ENCODE measurements at regions not wholly inside any gene's neighbourhood (a gene's known extent, or its start where the extent isn't known, plus 50 kb on each side); places are given as distances from the start of the nearest gene placed in this dataset.

DNA sequence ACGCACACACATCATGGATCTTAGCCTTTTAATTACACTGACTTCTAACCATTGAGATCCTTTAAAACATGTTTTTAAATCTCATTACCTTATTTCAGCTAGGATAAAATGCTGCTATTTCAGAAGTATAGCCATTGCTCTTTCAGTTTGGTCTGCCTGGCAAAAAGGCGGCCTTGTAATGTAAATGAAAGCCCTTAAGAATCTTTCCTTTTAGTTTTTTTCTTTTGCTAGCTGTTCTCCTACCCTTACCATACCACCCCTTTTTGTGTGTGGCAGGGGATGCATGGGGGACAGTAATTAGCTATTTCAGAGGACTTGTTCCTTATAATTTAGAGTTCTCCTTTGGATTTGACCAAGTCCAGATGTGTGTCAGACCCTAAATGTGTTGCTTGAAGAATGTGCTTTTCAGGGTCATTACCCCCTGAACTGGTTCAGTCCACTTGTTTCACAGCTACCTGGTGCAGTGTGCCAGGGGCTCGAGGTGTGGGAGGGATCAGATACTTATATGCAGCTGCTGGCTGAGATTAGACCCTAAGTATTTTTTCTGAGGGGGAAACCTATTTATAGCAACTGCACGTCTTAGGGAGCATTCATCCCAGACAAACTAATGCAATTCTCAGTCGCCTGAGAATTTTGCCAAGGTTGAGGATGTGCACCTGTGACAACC is 986.8 kb downstream of the NLGN4Y start:
- no peak for DNase-seq

DNA sequence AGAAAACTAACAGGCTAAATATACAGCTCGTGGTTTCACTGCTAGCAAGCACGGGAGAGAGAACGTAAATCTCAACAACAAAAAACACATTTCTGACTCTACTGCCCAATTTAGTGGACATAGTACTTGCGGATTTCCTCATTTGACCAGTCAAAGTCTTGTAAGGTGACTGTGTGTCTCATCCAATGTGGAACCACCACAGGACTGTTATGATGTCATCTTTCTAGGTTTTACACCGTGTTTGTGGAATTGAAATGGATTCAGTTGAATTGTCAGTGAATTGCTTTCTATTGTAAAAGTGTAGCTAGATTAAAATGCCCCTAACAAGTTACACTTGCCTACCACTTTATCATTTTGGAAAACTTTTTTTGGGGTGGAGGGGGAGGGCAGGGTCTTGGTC is 1010.8 kb downstream of the NLGN4Y start:
- DNase-seq = no peak

DNA sequence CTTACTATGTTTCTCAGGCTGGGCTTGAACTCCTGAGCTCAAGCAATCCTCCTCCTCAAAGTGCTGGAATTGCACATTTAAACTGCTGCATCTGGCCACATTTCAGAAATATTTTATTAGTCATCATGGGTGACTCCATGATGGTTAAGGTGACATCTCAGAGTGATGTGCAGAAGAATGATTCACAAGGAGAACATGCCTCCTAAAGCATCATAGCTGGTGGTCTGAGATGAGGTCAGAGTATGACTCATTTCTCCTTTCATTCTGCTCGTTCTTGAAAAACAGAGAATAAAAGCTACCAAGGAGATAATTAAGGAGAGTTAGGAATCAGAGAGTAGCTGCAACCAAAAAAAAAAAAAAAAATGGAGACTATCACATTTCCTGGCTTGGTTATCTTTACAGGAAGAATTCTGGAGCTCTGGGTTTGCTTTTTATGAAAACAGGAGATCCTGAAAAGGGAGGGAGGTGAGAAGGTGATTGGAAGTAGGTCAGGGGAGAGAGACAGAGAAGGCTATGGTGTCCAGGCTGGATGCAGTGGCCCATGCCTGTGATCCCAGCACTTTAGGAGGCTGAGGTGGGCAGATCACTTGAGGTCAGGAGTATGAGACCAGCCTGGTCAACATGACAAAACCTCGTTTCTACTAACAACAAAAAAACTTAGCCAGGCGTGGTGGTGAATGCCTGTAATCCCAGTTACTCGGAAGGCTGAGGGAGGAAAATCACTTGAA is 1011.6 kb downstream of the NLGN4Y start:
- no peak for DNase-seq

DNA sequence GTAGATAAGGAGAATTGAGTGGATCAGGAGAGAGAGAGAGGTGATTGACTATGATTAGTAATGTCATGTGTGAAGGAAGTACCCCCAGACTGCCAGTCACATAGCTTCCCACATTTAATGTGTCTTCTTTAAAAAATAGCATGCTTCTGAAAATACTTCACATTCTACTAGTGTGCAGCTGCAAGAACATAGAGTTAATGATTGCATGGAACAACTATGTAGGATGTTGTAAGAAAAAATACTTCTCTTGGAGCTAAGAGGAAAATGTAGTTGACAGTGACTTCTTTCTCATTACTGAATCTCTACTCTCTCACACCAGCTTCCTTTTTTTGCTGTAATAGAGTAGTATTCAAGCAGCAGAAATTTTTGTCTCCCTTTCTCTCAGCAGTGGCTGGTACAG is 1016.2 kb downstream of the NLGN4Y start:
- DNase-seq = no peak

DNA sequence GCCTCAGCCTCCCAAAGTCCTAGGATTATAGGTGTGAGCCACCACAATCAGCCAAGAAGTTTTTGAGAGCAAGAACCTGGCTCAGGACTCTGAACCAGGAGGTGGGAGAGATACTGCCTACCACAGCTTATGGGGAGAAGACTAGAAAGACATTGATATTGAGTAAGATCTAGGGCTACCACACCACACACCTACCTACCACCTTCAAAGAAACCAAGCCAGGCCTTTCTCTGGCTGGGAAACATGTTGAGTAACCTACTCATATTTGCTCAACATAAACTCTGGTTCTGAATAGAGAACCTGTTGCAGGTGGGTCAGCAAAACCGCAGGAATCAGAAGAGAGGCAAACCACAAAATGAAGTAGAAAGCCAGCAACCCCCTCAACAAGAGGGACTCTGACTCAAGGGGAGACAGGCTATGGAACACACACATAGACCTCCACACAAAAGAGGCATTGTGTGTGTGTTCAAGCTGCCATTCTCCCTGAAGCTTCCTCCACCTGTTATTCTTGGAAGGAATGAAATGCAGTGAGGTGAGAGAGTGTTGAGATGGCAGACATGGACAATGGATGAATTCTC is 1021.9 kb downstream of the NLGN4Y start:
- no peak for DNase-seq

DNA sequence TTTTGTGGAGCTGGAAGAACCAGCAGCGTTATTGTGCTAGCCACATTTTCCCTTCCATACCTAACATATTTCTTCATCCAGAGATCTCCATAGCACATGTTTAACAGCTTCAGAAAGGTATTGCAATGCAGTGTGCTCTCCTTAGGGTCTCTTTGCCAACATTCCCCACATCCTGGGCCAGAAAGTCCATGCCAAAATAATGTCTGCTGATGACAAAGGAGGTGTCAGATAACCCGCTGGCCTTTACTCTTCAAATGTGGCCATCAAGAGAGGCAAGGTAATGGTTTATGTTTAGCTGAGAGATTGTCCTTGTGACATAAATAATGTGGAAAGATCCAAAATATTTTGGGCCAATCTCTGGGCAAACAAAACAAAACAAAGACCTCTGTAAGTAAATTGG is 1027.7 kb downstream of the NLGN4Y start:
- no peak for DNase-seq

DNA sequence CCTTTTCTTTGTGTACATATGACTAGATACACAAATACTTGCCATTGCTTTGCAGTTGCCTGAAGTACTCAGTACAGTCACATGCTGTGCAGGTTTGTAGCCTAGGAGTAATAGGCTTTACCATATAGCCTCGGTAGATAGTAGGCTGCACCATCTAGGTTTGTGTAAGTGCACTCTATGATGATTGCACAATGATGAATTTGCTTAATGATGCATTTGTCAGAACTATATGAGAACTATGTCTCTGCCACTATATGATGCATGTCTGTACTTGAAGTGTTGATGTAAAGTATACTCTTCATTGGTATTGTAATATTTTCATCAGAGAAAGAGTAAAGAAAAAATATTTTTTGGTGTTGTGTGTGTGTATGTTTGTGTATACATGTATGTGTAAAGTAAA is 1030.7 kb downstream of the NLGN4Y start:
- DNase-seq = no peak

DNA sequence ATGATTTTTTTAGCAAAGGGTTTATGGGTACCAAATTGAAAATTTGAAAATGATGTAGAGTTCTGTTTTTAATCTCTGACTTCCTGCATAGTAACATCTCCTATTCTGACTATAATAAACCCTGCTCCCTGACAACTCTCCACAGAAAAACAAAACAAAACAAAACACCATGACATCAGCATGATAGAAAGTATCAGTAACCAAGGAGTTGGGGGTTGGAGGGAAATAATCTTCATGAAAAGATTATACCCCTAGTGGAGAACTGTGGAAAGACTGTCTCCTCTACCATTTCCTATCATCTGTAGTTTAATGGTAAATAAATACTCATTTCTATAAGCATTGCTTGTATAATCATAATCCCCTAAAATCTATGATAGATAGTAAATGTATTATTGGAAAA is 1034.8 kb downstream of the NLGN4Y start:
- DNase-seq = no peak

DNA sequence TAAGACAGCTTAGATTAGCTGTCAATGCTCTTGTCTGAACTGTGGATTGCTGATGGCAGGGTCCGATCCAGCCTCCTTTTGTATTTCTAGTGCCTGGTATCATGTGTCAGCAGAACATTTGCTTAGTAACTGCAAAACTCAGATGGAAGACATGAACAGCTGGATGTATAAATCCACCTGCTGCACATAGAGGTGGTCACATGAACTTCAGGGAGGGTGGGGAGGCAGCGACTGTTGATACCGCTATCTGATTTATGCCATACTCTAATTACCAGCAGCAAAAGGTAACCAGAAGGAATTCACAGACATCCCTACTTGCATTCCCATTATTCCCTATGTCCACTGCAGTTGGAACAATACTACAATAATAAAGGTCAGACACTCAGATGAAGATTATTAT is 1036.5 kb downstream of the NLGN4Y start:
- no peak for DNase-seq

DNA sequence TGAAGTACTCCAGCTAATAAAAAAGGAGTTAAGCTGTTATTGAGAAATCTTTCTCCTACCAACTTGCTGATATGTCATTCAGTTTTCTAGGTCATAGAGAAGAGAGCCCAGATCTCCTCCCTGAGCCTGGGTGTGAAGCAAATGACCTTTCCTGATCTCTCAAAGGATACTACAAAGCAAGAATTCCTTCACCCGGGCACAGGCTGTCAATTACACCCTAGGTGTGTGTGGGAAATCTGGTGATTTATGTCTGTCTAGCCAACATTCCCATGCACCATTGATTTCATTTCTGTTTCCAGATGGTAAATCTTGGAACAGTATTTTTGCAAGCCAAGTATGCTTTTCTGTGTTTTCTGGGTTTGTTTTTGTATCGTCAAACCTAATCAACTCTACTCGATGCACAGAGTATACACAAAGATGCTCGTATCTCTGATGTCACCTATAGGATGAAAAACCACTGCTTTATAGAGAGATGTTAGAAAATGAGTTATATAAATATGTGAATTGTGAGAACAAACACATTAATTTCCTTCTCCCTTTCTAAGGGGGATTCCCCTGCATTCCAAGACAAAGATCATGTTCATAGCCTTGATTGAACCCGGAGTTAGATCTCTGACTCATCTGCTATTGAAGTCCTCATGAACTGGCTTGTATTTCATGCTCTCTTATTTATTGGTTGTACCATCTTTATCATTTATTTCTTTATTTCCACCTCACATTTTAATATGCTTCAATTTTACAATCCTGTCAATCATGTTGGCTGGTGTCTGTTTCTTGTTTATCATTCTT is 1037.4 kb downstream of the NLGN4Y start:
- DNase-seq = no peak

DNA sequence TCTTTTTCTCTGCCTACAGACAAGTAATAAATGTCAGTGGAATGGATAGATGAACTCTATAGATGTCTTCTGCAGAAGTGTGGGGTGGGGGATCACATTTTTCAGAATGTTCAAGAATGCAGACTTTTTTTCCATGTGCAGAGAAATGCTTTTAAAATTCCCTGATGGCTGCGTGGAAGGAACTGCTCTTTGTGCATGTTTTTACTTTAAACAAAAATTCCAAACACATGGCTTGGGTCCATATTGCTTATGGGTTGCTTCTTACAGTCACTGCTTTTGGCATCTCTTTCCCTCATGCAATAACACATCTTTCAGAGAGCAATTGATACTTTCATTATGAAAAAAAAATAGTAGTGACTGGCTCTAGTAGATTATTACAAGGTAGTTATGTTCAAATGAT is 1053.6 kb downstream of the NLGN4Y start:
- DNase-seq = no peak

DNA sequence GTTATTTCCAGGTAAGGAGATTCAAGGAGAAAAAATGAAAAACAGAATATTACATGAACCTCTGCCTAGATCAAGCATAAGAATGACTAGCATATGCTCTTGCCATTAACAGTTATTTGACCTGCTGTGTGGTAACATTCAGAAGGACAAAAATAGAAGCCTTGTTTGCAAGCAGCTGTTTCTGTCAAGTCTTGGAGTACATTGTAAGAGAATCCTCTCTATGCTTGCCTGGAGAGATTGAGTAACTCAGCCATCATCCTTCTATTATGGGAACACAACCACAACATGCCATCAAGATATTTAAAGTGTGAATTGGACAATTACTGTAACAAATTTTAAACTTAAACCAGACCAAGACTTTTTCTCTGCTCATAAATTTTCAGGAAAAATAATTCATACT is 1054.4 kb downstream of the NLGN4Y start:
- no peak for DNase-seq

DNA sequence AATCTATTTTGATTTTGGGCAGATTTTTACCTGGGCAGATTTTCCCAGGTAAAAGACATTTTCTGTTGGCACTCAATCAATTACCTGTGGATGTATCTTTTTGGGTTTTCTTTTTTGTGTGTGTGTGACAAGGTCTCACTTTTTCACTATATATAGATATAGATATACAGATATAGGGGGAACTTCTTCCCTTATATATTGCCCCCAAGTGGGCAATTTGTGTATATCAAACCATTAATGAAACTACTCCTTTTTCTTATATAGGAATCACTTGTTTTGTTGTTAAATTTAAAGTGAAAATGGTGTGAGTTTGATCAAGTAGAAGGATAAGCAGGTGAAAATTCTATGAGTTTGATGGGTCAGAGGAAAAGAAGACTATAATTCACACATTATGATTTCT is 1054.9 kb downstream of the NLGN4Y start:
- peak; percentile 2 for DNase-seq

DNA sequence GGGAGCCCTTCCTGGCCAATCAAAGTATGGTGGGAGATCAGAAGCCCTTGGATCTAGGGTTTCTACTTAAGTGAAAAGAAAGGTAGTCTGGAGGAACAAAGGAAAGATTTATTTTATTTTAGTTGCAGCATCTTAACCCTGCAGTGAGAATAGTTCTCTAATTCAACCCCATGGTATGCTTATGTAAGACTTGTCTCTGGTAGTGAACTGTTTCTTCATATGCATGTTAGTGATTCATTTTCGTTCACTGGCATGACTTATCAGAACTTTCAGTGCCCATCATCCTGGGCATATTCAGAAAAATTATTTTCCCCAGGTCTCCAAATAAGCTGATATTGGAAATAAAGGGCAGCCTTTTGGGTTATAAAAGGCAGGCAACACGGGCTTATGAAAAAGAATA is 1058.8 kb downstream of the NLGN4Y start:
- no peak for DNase-seq

DNA sequence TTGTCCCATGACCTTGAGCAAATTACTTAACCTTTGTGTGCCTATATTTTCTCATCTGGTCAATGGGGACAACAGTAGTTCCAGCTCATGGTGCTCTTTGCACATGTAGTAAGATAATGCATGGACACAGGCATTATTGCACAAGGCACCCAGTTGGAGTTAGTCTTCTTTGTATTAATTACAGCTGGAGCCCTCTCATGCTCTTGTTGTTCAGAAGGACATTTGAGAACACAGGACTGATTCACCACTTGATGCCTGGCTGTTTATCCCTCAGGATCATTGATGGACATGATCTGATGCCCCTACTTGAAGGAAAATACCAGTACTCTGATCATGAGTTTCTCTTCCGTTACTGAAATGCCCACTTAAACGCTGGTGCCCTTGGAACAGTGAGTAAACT is 1068.6 kb downstream of the NLGN4Y start:
- no peak for DNase-seq

DNA sequence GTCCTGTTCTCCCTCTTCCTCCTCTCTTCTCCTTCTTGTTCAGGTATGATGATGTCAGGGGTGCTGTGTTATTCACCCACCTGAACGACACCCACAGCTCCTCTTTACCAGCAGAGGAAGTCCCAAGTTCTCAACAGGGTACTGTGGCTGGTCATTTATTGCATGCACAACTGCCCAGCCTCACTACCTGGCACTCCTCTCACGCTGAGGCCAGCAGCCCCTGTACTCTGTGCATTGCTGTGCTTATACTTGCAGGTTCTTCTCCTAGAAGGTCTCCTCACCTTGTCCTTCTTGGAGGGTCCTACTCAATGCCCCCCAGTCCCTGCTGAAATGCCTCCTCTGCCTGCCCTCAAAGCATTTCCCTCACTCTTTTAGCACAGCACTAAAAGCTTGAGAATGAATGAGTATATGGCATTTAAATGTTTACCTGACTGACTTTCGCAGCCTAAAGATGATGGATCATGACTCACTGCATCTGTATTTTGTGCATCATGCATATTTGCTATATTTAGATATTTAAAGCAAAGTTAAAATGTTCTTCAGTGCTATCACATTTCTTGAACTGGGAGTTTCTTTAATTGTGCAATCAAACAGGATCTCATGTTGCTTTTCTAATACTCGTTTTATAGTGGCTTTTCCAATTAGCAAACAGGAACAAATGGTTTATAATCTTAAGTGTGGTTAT is 1069.3 kb downstream of the NLGN4Y start:
- no peak for DNase-seq

DNA sequence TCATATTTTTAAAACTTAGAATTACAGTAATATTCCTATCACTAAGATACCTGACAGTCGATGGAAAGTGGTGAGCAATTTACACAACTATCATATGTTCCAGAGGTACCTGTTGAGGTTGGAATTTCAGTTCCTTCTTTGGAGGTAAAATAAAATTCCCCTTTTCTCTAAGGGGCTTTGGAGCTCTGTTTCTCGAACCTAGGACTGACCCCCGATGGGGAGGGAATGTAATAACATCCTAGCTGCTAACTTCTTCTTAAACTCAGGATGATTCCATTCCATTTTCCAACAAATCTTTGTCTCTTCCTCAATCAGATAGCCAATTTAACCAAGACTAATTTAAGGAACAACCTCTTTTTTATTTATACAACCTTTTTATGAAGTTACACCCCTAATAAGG is 1069.8 kb downstream of the NLGN4Y start:
- no peak for DNase-seq

DNA sequence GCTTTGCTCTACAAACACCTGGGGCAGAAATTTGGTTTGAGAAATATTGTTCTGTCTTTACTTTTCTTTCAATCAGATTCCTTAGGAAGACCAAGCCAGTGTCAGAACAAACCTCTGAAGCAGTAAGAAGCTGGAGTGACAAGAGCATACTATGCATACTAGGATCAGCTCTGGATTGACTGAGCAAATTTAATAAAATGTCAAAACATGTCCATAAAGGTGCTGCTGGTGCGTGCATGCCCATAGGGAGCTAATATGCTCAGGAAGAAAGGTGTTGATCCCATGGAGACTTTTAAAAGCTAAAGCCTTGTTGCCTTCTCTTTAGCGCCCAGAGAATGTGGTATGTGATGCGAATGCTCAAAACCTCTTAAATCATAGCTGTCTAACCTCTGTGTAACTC is 1076.2 kb downstream of the NLGN4Y start:
- no peak for DNase-seq

DNA sequence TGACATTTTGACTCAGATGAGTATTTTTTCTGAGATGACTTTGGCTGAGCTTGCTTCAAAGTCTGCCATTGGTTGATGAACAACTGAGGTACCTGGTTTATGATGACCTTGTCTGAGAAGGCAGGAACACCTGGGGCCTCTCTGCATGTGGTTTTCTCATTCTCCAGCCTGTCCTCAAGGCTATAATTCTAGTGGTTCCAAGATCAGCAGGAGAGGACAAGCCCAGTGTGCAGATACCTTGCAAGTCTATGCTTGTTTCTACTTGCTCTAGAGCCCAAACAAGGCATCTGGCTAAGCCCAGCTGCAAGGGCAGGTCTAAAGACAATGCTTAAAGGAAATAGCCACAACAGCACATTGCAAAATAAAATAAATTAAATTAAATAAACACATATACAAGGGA is 1100.0 kb downstream of the NLGN4Y start:
- no peak for DNase-seq

DNA sequence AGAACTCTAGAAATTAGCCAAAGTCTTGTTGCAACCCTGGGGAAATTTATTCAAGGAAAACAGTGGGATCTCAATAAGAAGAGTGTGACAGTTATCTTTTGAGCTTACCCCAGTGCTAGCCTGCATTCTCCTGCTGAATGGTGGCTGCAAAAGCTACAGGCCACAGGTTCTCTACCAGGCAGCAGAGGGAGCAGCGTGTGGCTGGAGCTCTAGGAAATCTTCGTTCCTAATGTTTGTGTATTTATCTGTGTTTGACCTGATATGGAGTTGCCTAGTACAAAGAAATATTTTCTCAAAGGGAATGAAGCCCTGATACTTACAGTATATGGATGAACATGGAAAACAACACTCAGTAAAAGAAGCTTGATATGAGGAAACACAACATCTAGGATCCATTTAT is 1100.6 kb downstream of the NLGN4Y start:
- no peak for DNase-seq

DNA sequence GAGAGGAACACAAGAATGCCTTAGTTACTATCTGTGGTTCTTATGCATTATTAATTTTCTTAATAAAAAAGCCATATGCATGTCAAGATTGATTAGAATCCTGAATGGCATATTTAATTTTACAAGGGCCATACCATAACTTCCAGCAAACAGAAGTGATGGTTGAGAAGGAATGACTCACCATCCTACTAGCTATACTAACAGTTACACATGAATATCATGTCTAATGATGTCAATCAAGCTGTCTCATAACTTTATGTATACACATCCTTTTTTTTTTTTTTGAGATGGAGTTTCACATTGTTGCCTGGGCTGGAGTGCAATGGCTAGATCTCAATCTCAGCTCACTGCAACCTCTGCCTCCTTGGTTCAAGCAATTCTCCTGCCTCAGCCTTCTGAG is 1123.9 kb downstream of the NLGN4Y start:
- no peak for DNase-seq

DNA sequence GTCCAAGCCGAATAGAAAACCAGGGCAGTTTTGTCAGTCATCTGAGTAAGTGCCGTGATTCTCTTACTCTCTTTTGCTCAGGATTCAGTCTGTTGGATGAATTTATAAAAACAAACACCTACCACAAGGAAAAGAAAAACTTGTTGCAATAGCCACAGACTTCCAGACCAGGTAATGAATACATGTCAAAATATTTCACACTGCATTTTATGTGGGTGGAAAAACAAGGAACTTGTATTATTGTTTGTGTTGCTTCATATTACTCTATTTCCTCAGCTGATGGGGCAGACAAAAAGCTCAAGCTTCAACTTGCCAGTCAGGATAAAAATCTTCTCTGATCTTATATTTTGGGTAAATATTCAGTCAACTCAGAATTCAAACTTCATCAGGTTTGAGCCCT is 1125.7 kb downstream of the NLGN4Y start:
- no peak for DNase-seq

DNA sequence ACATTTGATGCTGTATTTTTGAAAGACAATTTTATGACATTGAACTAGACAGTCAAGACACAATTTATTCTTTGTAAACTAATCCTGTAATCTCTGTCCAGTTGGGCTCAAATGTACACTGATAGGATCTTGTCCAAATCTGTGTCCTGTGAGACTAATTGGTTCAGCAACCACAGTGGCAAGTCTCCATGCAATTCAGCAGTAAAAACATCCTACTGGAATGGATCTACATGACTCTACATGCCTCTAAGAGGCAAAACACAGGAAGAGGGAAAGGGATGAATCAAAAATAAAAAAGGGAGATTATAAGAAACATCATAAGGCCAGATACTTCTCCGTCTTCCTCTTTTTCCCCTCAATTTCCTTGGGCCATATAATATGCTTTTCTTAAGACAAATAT is 1164.2 kb downstream of the NLGN4Y start:
- no peak for DNase-seq

Measured in hematopoietic multipotent progenitor cell treated with erythropoietin and hydrocortisone succinate and interleukin-3 and kit ligand, for 8 days (in vitro differentiated cells).